Endothelial cell of umbilical vein (primary cell): ENCODE measurements at regions not wholly inside any gene's neighbourhood (a gene's known extent, or its start where the extent isn't known, plus 50 kb on each side); places are given as distances from the start of the nearest gene placed in this dataset.

Experiments used
- EZH2 ChIP-seq: IDR thresholded peaks from 2 replicates; pipeline ENCODE4 v1.6.1; 2012; ENCODE audit warnings: borderline replicate concordance, low read depth, mild to moderate bottlenecking, moderate library complexity, low read length, inconsistent platforms; ENCODE audit not compliant: severe bottlenecking
- FOS ChIP-seq: IDR thresholded peaks from 2 replicates; pipeline ENCODE4 v1.6.1; 2011; ENCODE audit warnings: mild to moderate bottlenecking, low read length, moderate library complexity, borderline replicate concordance; ENCODE audit not compliant: insufficient read depth
- GATA2 ChIP-seq: IDR thresholded peaks from 2 replicates; pipeline ENCODE4 v1.7.0; 2011; ENCODE audit warnings: low read depth, mild to moderate bottlenecking, moderate library complexity, mixed read lengths, low read length; ENCODE audit not compliant: insufficient read length, insufficient read depth
- JUN ChIP-seq: IDR thresholded peaks from 2 replicates; pipeline ENCODE4 v1.6.1; 2011; ENCODE audit warnings: borderline replicate concordance, low read depth; ENCODE audit not compliant: insufficient read length, insufficient read depth
- MYC ChIP-seq: IDR thresholded peaks from one replicate; pipeline ENCODE4 v1.6.1; 2011; ENCODE audit warnings: mild to moderate bottlenecking, low read depth, low read length
- POLR2A ChIP-seq: IDR thresholded peaks from 2 replicates; pipeline ENCODE4 v1.6.1; 2012; ENCODE audit warnings: low read depth, mild to moderate bottlenecking, control low read depth, low read length
- POLR2AphosphoS5 ChIP-seq: IDR thresholded peaks from 2 replicates; pipeline ENCODE4 v1.6.1; 2012; ENCODE audit warnings: low read depth, mild to moderate bottlenecking, control low read depth, low read length, moderate library complexity; ENCODE audit not compliant: insufficient read depth
- TF ChIP-seq, protein P1 (sequence below), 2 donors: IDR thresholded peaks; 1 replicate in 1 of 2; 2 replicates in 1 of 2; pipeline ENCODE4 v1.5.1; 2011; ENCODE audit warnings: low read length in 2 of 2, mild to moderate bottlenecking in 2 of 2, moderate library complexity in 2 of 2, control low read depth in 1 of 2, inconsistent platforms in 1 of 2, low read depth in 1 of 2; ENCODE audit not compliant: insufficient read depth in 1 of 2; ENCODE audit errors: extremely low read depth in 1 of 2
- TF ChIP-seq, protein P2 (sequence below): IDR thresholded peaks from 2 replicates; pipeline ENCODE4 v1.6.1; 2011; ENCODE audit not compliant: insufficient read depth, insufficient read length

DNA sequence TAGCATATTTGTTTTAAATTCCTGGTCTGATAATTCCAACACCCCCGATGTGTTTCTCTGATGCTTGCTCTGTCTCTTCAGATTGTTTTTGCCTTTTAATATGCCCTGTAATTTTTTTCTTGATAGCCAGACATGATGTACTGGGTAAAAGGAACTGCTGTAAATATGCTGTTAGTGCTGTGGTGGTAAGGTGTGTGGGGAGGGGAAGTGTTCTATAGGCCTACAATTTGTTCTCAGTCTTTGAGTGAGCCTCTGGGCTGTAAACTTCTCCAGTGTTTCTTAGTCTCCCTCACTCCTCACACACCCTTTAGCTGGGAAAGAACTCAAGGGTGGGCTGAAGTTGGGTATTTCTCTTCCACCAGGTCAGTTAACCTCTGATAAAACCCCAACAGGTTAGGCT is 147.0 kb upstream of the OR4E1 start:
- TF ChIP-seq, protein P1, sequence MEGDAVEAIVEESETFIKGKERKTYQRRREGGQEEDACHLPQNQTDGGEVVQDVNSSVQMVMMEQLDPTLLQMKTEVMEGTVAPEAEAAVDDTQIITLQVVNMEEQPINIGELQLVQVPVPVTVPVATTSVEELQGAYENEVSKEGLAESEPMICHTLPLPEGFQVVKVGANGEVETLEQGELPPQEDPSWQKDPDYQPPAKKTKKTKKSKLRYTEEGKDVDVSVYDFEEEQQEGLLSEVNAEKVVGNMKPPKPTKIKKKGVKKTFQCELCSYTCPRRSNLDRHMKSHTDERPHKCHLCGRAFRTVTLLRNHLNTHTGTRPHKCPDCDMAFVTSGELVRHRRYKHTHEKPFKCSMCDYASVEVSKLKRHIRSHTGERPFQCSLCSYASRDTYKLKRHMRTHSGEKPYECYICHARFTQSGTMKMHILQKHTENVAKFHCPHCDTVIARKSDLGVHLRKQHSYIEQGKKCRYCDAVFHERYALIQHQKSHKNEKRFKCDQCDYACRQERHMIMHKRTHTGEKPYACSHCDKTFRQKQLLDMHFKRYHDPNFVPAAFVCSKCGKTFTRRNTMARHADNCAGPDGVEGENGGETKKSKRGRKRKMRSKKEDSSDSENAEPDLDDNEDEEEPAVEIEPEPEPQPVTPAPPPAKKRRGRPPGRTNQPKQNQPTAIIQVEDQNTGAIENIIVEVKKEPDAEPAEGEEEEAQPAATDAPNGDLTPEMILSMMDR (IDR thresholded peaks at IDR 0.05; ENCODE audit: extremely low read depth in 1 of 2, insufficient read depth in 1 of 2, low read depth in 1 of 2, low read length in 2 of 2), result no peak
- TF ChIP-seq EZH2 (no peak), POLR2A (no peak), MYC (no peak), FOS (no peak), JUN (no peak), POLR2AphosphoS5 (no peak), GATA2 (no peak)
- TF ChIP-seq, protein P2, sequence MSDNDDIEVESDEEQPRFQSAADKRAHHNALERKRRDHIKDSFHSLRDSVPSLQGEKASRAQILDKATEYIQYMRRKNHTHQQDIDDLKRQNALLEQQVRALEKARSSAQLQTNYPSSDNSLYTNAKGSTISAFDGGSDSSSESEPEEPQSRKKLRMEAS, result no peak
